Right lobe of liver (tissue), 4 donors: ENCODE measurements at regions not wholly inside any gene's neighbourhood (a gene's known extent, or its start where the extent isn't known, plus 50 kb on each side); places are given as distances from the start of the nearest gene placed in this dataset.

Source experiments
- CTCF ChIP-seq, 4 donors: fragments of 200-600 bp in 3 of 4; fragments of 450-650 bp in 1 of 4; IDR thresholded peaks; one replicate each; pipeline versions ENCODE4 v1.5.1 to v1.8.0; 2016 to 2022; ENCODE audit warnings: antibody characterized with exemption in 4 of 4, mild to moderate bottlenecking in 2 of 4
- POLR2A ChIP-seq: fragments of 450-650 bp; IDR thresholded peaks from one replicate; pipeline ENCODE4 v1.6.1; 2017; ENCODE audit warnings: antibody characterized with exemption, mild to moderate bottlenecking
- donor health status: DM: no; HTN: no; CAD: no.
- donor health status: DM: no; HTN: no; CAD: no.
- donor health status: DM: no; HTN: yes; CAD: no.

GRCh38 chr11:109981031-109981636 is 112.1 kb upstream of the ZC3H12C start:
- TF ChIP-seq CTCF (IDR thresholded peaks at IDR 0.05) (no peak), POLR2A (no peak)
